ENCODE measurements at regions not wholly inside any gene's neighbourhood (a gene's known extent, or its start where the extent isn't known, plus 50 kb on each side); places are given as distances from the start of the nearest gene placed in this dataset.

- CTCF ChIA-PET, result no interaction called here
- no peak for DNase-seq (ENCODE audit: extremely low spot score)
Measured at GRCh38 chr7:131623154-131623553, 66.7 kb upstream of the PODXL start.

DNA sequence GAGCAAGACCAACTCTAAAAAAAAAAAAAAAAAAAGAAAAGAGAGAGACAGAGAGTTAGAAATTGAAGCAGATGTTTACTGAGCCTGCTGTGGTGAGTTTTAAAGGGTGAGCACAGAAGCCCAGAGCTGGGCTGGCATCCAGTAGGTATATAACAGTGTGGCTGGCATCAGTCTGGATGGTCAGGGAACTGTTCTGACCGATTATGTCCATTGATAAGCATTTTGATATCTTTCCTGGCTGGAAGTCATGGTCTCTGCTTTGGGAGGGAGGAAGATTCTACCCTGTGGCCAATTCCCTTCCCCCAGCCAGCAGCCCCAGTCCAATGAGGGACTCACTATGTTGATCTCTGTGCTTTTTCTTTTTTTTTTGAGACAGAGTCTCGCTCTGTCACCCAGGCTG is 65.2 kb upstream of the PODXL start:
- DNase-seq (ENCODE audit: extremely low spot score), result no peak
- TF ChIP-seq ELF4 (IDR thresholded peaks at IDR 0.05), result no peak
- no peak for TF ChIP-seq HDGF (IDR thresholded peaks at IDR 0.05; ENCODE audit: borderline replicate concordance)
- no peak for TF ChIP-seq FOXM1 (IDR thresholded peaks at IDR 0.05; ENCODE audit: borderline replicate concordance)
- TF ChIP-seq SP1 (IDR thresholded peaks at IDR 0.05), result no peak
- no peak for TF ChIP-seq ZNF384 (IDR thresholded peaks at IDR 0.05)
- TF ChIP-seq, protein P1, sequence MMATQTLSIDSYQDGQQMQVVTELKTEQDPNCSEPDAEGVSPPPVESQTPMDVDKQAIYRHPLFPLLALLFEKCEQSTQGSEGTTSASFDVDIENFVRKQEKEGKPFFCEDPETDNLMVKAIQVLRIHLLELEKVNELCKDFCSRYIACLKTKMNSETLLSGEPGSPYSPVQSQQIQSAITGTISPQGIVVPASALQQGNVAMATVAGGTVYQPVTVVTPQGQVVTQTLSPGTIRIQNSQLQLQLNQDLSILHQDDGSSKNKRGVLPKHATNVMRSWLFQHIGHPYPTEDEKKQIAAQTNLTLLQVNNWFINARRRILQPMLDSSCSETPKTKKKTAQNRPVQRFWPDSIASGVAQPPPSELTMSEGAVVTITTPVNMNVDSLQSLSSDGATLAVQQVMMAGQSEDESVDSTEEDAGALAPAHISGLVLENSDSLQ (IDR thresholded peaks at IDR 0.05), result no peak
- no peak for TF ChIP-seq SUZ12 (IDR thresholded peaks at IDR 0.05)
- TF ChIP-seq CTBP1 (IDR thresholded peaks at IDR 0.05; ENCODE audit: borderline replicate concordance), result no peak
- TF ChIP-seq TARDBP (IDR thresholded peaks at IDR 0.05), result no peak
- TF ChIP-seq BHLHE40 (IDR thresholded peaks at IDR 0.05; ENCODE audit: borderline replicate concordance), result no peak
- TF ChIP-seq FOXK2 (IDR thresholded peaks at IDR 0.05), result no peak
- no peak for TF ChIP-seq FOXA1 (IDR thresholded peaks at IDR 0.05)
- TF ChIP-seq ARNT (IDR thresholded peaks at IDR 0.05), result no peak
- TF ChIP-seq L3MBTL2 (conservative IDR thresholded peaks at IDR 0.05), result no peak
- TF ChIP-seq LEF1 (IDR thresholded peaks at IDR 0.05; ENCODE audit: borderline replicate concordance), result no peak
- no peak for TF ChIP-seq NFRKB (IDR thresholded peaks at IDR 0.05)
- ChIA-PET CTCF (no interaction called here), POLR2A (no interaction called here)

More at GRCh38 chr7:131623154-131623553, 66.7 kb upstream of the PODXL start:
- TF ChIP-seq ZNF384 (IDR thresholded peaks at IDR 0.05) (no peak), FOXA1 (IDR thresholded peaks at IDR 0.05) (no peak), SUZ12 (IDR thresholded peaks at IDR 0.05) (no peak), FOXM1 (IDR thresholded peaks at IDR 0.05; ENCODE audit: borderline replicate concordance) (no peak), NFRKB (IDR thresholded peaks at IDR 0.05) (no peak), L3MBTL2 (conservative IDR thresholded peaks at IDR 0.05) (no peak), LEF1 (IDR thresholded peaks at IDR 0.05; ENCODE audit: borderline replicate concordance) (no peak), HDGF (IDR thresholded peaks at IDR 0.05; ENCODE audit: borderline replicate concordance) (no peak), ELF4 (IDR thresholded peaks at IDR 0.05) (no peak), SP1 (IDR thresholded peaks at IDR 0.05) (no peak), ARNT (IDR thresholded peaks at IDR 0.05) (no peak), TARDBP (IDR thresholded peaks at IDR 0.05) (no peak), FOXK2 (IDR thresholded peaks at IDR 0.05) (no peak), BHLHE40 (IDR thresholded peaks at IDR 0.05; ENCODE audit: borderline replicate concordance) (no peak), CTBP1 (IDR thresholded peaks at IDR 0.05; ENCODE audit: borderline replicate concordance) (no peak)
- TF ChIP-seq, protein P1 (IDR thresholded peaks at IDR 0.05), result no peak
- POLR2A ChIA-PET, result no interaction called here

DNA sequence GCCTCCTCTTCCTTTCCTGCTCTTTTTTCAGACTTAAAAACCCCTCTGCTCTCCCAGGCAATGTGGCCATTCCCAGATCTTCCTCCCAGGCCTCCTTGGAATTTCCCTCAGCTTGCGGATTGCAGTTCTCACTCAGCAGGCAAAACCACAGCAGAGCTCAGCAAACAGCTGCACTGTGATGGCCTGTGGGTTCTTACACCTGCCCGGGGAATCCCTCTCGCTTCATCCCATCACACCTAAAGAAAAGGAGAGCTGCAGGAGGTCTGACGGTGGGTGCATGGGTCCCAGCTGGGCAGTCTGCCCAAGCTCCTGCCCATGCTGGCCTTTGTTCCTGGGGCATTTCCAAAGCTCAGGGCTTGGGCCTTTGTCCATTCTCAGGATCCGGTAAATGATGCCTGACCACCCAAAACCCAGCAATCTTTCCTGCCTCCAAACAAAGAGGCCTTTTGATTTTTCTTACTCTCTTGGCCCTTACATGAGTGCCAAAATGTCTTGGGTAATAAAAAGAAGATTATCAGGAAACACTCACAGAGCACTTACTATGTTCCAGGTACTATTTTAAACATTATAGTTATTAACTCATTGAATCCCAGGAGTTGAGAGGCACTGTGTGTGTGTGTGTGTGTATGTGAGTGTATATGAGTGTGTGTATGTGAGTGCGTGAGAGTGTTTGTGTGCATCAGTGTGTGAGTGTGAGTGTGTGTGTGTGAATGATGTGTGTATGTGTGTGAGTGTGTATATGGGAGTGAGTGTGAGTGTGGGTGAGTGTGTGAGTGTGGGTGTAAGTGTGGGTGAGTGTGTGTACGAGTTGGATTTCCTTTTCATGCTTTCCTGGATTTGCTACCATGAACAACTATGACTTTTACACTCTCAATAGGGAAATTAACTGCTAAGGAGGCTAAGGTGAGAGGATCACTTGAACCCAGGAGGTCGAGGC is 64.5 kb upstream of the PODXL start:
- TF ChIP-seq HDGF (IDR thresholded peaks at IDR 0.05; ENCODE audit: borderline replicate concordance) (no peak), L3MBTL2 (conservative IDR thresholded peaks at IDR 0.05) (no peak), NFRKB (IDR thresholded peaks at IDR 0.05) (no peak), ZNF384 (IDR thresholded peaks at IDR 0.05) (no peak), ARNT (IDR thresholded peaks at IDR 0.05) (no peak), SUZ12 (IDR thresholded peaks at IDR 0.05) (no peak), CTBP1 (IDR thresholded peaks at IDR 0.05; ENCODE audit: borderline replicate concordance) (no peak), TARDBP (IDR thresholded peaks at IDR 0.05) (no peak), LEF1 (IDR thresholded peaks at IDR 0.05; ENCODE audit: borderline replicate concordance) (no peak), FOXA1 (IDR thresholded peaks at IDR 0.05) (no peak), FOXK2 (IDR thresholded peaks at IDR 0.05) (no peak), BHLHE40 (IDR thresholded peaks at IDR 0.05; ENCODE audit: borderline replicate concordance) (no peak), FOXM1 (IDR thresholded peaks at IDR 0.05; ENCODE audit: borderline replicate concordance) (no peak), SP1 (IDR thresholded peaks at IDR 0.05) (no peak)
- TF ChIP-seq, protein P1 (IDR thresholded peaks at IDR 0.05), result no peak
- DNase-seq (ENCODE audit: extremely low spot score), result no peak
- POLR2A ChIA-PET, result no interaction called here
- CTCF ChIA-PET, result no interaction called here

DNA sequence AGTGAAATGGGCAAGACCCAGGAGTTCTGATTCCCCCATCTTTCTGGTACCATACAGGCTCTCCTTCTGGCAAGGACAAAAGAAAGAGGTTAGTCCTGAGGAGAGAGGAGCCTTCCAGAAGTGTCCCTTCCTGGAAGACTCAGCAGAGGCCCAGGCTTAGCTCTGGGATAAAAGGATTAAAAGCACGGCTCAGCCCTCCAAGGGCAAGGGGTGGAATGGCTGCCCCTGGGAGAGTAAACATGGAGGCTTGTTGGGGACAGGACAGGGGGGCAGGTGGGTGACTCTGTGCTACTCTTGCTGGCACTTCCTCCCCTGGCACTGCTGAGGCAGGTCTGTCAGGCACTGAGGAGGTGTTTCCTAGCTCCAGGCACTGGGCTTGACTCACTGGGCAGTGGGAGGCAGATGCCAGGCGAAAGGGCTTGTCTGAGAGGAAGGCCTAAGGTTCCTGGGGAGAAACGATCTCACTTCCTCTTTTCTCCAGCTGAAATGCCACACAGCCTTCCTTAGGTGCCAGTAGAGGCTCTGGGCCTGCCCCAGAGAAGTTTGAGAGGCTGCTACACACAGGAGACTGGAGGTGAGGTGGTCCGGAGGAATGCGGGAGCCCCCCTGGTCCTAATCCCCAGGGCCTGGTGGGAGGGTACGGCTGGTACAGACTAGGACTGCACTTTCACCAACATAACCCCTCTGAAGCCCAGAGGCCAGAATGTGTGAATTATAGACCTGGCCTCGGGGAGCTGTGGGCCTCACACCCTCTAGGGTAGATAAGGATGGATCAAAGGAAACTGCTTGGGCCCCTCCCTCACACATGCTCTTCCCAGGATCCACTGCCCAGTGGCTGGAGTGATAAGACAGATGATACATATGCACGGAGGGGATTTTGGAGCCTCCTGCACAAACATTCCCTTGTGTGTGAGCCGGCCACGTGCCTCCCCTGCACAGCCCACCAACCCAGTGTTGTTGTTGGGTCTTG is 63.2 kb upstream of the PODXL start:
- ChIA-PET CTCF (interaction anchor here (0.5 kb wide), 1 partner anchor 73 kb away, joined by 5 read pairs; no protein-coding TSS in a partner anchor), POLR2A (no interaction called here)
- TF ChIP-seq ZNF384 (IDR thresholded peaks at IDR 0.05) (no peak), SUZ12 (IDR thresholded peaks at IDR 0.05) (no peak), FOXA1 (IDR thresholded peaks at IDR 0.05) (no peak), CTBP1 (IDR thresholded peaks at IDR 0.05; ENCODE audit: borderline replicate concordance) (no peak), SP1 (IDR thresholded peaks at IDR 0.05) (no peak), FOXK2 (IDR thresholded peaks at IDR 0.05) (no peak), HDGF (IDR thresholded peaks at IDR 0.05; ENCODE audit: borderline replicate concordance) (no peak), L3MBTL2 (conservative IDR thresholded peaks at IDR 0.05) (no peak), FOXM1 (IDR thresholded peaks at IDR 0.05; ENCODE audit: borderline replicate concordance) (no peak), ELF4 (IDR thresholded peaks at IDR 0.05) (no peak), NFRKB (IDR thresholded peaks at IDR 0.05) (no peak), BHLHE40 (IDR thresholded peaks at IDR 0.05; ENCODE audit: borderline replicate concordance) (no peak), ARNT (IDR thresholded peaks at IDR 0.05) (no peak), LEF1 (IDR thresholded peaks at IDR 0.05; ENCODE audit: borderline replicate concordance) (no peak)
- TF ChIP-seq, protein P1 (IDR thresholded peaks at IDR 0.05), result no peak
- DNase-seq (ENCODE audit: extremely low spot score), result no peak
